ENCODE measurements at regions not wholly inside any gene's neighbourhood (a gene's known extent, or its start where the extent isn't known, plus 50 kb on each side); places are given as distances from the start of the nearest gene placed in this dataset.

- Histone ChIP-seq H3K27ac (no peak overlapping the region), H3K4me1 (no peaks in the 10 kb centered on the region), H3K9me3 (no peaks in the 10 kb centered on the region), H3K27me3 (no peaks in the 10 kb centered on the region), H3K36me3 (no peaks in the 10 kb centered on the region), H3K4me3 (no peak overlapping the region)
- DNase-seq (no peak), ATAC-seq (no peak)
- TF ChIP-seq, protein P1, sequence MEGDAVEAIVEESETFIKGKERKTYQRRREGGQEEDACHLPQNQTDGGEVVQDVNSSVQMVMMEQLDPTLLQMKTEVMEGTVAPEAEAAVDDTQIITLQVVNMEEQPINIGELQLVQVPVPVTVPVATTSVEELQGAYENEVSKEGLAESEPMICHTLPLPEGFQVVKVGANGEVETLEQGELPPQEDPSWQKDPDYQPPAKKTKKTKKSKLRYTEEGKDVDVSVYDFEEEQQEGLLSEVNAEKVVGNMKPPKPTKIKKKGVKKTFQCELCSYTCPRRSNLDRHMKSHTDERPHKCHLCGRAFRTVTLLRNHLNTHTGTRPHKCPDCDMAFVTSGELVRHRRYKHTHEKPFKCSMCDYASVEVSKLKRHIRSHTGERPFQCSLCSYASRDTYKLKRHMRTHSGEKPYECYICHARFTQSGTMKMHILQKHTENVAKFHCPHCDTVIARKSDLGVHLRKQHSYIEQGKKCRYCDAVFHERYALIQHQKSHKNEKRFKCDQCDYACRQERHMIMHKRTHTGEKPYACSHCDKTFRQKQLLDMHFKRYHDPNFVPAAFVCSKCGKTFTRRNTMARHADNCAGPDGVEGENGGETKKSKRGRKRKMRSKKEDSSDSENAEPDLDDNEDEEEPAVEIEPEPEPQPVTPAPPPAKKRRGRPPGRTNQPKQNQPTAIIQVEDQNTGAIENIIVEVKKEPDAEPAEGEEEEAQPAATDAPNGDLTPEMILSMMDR (IDR thresholded peaks at IDR 0.05) = no peak
- TF ChIP-seq POLR2A (IDR thresholded peaks at IDR 0.05) = no peak
- WGBS, 4 donors = 72 to 82% (median 79%) methylated on average over 4 of the region's 4 CpGs
- intact Hi-C loops (cut with DNase I) = no loop called here
Measured at GRCh38 chr1:119312500-119312899, 56.1 kb upstream of the HAO2 start.

GRCh38 chr1:119314001-119314796, 54.4 kb upstream of the HAO2 start:
- intact Hi-C loops (cut with DNase I) = no loop called here
- H3K4me1 ChIP-seq = no peaks in the 10 kb centered on the region
- no peak for ATAC-seq
- WGBS, 4 donors = 80 to 86% (median 81%) methylated on average over 5 of the region's 5 CpGs
- no peaks in the 10 kb centered on the region for H3K27me3 ChIP-seq
- no peak overlapping the region for H3K4me3 ChIP-seq
- H3K9me3 ChIP-seq = no peaks in the 10 kb centered on the region
- DNase-seq = no peak
- H3K36me3 ChIP-seq = no peaks in the 10 kb centered on the region
- TF ChIP-seq, protein P1 (IDR thresholded peaks at IDR 0.05) = no peak
- TF ChIP-seq POLR2A (IDR thresholded peaks at IDR 0.05) = no peak
- no peak overlapping the region for H3K27ac ChIP-seq

GRCh38 chr1:119316870-119317416, 51.6 kb upstream of the HAO2 start:
- Histone ChIP-seq H3K4me3 (no peak overlapping the region), H3K9me3 (no peaks in the 10 kb centered on the region), H3K4me1 (no peaks in the 10 kb centered on the region), H3K27ac (no peak overlapping the region), H3K36me3 (no peaks in the 10 kb centered on the region), H3K27me3 (no peaks in the 10 kb centered on the region)
- DNase-seq (no peak), ATAC-seq (no peak)
- WGBS, 4 donors = 72 to 89% (median 76%) methylated on average over 18 of the region's 18 CpGs
- intact Hi-C loops (cut with DNase I) = no loop called here
- TF ChIP-seq, protein P1 (IDR thresholded peaks at IDR 0.05) = no peak
- no peak for TF ChIP-seq POLR2A (IDR thresholded peaks at IDR 0.05)

GRCh38 chr1:119318466-119319309, 49.9 kb upstream of the HAO2 start:
- DNase-seq (no peak), ATAC-seq (no peak)
- H3K36me3 ChIP-seq = no peaks in the 10 kb centered on the region
- no peak overlapping the region for H3K27ac ChIP-seq
- TF ChIP-seq POLR2A (IDR thresholded peaks at IDR 0.05) = no peak
- TF ChIP-seq, protein P1 (IDR thresholded peaks at IDR 0.05) = no peak
- H3K9me3 ChIP-seq = no peaks in the 10 kb centered on the region
- H3K4me1 ChIP-seq = no peaks in the 10 kb centered on the region
- 72 to 79% (median 76%) methylated on average over 7 of the region's 7 CpGs for WGBS, 4 donors
- H3K4me3 ChIP-seq = no peak overlapping the region
- no peaks in the 10 kb centered on the region for H3K27me3 ChIP-seq
- intact Hi-C loops (cut with DNase I) = no loop called here
